ENCODE measurements at regions not wholly inside any gene's neighbourhood (a gene's known extent, or its start where the extent isn't known, plus 50 kb on each side); places are given as distances from the start of the nearest gene placed in this dataset.

- Histone ChIP-seq H3K9me3 (ENCODE audit: low read depth) (no peaks in the 10 kb centered on the region), H3K36me3 (no peaks in the 10 kb centered on the region), H3K4me2 (no peak overlapping the region), H3K79me2 (ENCODE audit: low read depth) (no peaks in the 10 kb centered on the region), H4K20me1 (ENCODE audit: low read depth) (no peaks in the 10 kb centered on the region), H3F3A (ENCODE audit: low read depth) (no peaks in the 10 kb centered on the region), H3K9ac (no peak overlapping the region), H3K4me1 (no peaks in the 10 kb centered on the region), H3K27me3 (no peaks in the 10 kb centered on the region), H3K4me3 (no peak overlapping the region), H2AFZ (replicated peaks) (no peak overlapping the region), H3K27ac (no peak overlapping the region)
- TF ChIP-seq EZH2phosphoT487 (IDR thresholded peaks at IDR 0.05) (no peak), EZH2 (IDR thresholded peaks at IDR 0.05) (no peak)
- TF ChIP-seq, protein P1, sequence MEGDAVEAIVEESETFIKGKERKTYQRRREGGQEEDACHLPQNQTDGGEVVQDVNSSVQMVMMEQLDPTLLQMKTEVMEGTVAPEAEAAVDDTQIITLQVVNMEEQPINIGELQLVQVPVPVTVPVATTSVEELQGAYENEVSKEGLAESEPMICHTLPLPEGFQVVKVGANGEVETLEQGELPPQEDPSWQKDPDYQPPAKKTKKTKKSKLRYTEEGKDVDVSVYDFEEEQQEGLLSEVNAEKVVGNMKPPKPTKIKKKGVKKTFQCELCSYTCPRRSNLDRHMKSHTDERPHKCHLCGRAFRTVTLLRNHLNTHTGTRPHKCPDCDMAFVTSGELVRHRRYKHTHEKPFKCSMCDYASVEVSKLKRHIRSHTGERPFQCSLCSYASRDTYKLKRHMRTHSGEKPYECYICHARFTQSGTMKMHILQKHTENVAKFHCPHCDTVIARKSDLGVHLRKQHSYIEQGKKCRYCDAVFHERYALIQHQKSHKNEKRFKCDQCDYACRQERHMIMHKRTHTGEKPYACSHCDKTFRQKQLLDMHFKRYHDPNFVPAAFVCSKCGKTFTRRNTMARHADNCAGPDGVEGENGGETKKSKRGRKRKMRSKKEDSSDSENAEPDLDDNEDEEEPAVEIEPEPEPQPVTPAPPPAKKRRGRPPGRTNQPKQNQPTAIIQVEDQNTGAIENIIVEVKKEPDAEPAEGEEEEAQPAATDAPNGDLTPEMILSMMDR (IDR thresholded peaks at IDR 0.05) = no peak
- Mint-ChIP-seq H3K9me3 (peaks cover 47% of the 10 kb centered on the region), H3K4me3 (no peak overlapping the region), H3K27ac (no peak overlapping the region), H3K36me3 (no peaks in the 10 kb centered on the region), H3K4me1 (no peaks in the 10 kb centered on the region), H3K27me3 (ENCODE audit: insufficient read depth, low read depth) (peaks cover 5% of the 10 kb centered on the region)
- no peak for DNase-seq (ENCODE audit: low spot score)
These were observed 340.9 kb downstream of the ALG10 start for GRCh38 chr12:34363050-34363673.

DNA sequence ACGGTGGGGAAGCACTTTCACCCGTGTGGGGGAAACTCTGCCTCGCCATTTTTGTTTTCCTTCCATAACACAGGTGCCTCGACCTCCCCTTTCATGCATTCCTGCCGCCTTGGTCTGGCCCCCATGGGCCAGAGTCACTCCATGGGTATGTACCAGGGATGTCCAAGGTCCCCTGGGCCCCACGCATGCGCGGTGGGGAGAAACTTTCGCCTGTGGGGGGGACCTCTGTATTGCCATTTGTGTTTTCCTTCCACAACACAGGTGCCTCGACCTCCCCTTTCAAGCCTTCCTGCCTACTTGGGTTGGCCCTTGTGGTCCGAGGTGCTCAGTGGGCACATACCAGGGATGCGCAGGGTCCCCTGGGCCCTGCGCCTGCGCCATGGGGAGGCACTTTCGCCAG, 345.8 kb downstream of the ALG10 start:
- no peak for DNase-seq (ENCODE audit: low spot score)
- Histone ChIP-seq H3K9me3 (ENCODE audit: low read depth) (no peaks in the 10 kb centered on the region), H3K27me3 (no peaks in the 10 kb centered on the region), H4K20me1 (ENCODE audit: low read depth) (no peaks in the 10 kb centered on the region), H3F3A (ENCODE audit: low read depth) (no peaks in the 10 kb centered on the region), H3K79me2 (ENCODE audit: low read depth) (no peaks in the 10 kb centered on the region), H3K9ac (no peak overlapping the region), H3K27ac (no peak overlapping the region), H2AFZ (replicated peaks) (no peak overlapping the region), H3K36me3 (no peaks in the 10 kb centered on the region), H3K4me2 (no peak overlapping the region), H3K4me3 (no peak overlapping the region), H3K4me1 (no peaks in the 10 kb centered on the region)
- no peak overlapping the region for H3K27ac Mint-ChIP-seq
- no peak overlapping the region for H3K4me3 Mint-ChIP-seq
- H3K9me3 Mint-ChIP-seq = peaks cover 44% of the 10 kb centered on the region
- H3K27me3 Mint-ChIP-seq (ENCODE audit: insufficient read depth, low read depth) = peaks cover 4% of the 10 kb centered on the region
- H3K4me1 Mint-ChIP-seq = no peaks in the 10 kb centered on the region
- no peaks in the 10 kb centered on the region for H3K36me3 Mint-ChIP-seq
- TF ChIP-seq, protein P1 (IDR thresholded peaks at IDR 0.05) = no peak
- TF ChIP-seq EZH2 (IDR thresholded peaks at IDR 0.05) (no peak), EZH2phosphoT487 (IDR thresholded peaks at IDR 0.05) (no peak)

DNA sequence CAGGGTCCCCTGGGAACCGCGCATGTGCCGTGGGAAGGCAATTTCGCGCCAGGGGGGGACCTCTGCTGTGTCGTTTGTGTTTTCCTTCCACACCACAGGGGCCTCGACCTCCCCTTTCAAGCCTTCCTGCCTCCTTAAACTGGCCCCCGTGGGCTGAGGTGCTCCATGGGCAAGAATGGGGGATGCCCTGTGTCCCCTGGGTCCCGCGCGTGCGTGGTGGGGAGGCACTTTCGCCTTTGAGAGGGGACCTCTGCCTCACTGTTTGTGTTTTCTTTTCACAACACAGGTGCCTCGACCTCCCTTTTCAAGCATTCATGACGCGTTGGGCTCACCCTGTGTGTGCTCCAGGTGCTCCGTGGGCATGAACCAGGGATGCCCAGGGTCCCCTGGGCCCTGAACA, 348.8 kb downstream of the ALG10 start:
- no peak overlapping the region for H3K4me2 ChIP-seq
- H3K4me1 ChIP-seq = no peaks in the 10 kb centered on the region
- Mint-ChIP-seq H3K9me3 (peaks cover 38% of the 10 kb centered on the region), H3K36me3 (no peaks in the 10 kb centered on the region), H3K27ac (no peak overlapping the region), H3K4me1 (no peaks in the 10 kb centered on the region), H3K27me3 (ENCODE audit: insufficient read depth, low read depth) (peaks cover 7% of the 10 kb centered on the region), H3K4me3 (no peak overlapping the region)
- TF ChIP-seq, protein P1 (IDR thresholded peaks at IDR 0.05) = no peak
- TF ChIP-seq EZH2 (IDR thresholded peaks at IDR 0.05) (no peak), EZH2phosphoT487 (IDR thresholded peaks at IDR 0.05) (no peak)
- no peaks in the 10 kb centered on the region for H3K9me3 ChIP-seq (ENCODE audit: low read depth)
- H3K36me3 ChIP-seq = no peaks in the 10 kb centered on the region
- no peaks in the 10 kb centered on the region for H3K79me2 ChIP-seq (ENCODE audit: low read depth)
- no peak overlapping the region for H3K4me3 ChIP-seq
- no peak for DNase-seq (ENCODE audit: low spot score)
- H3K27ac ChIP-seq = no peak overlapping the region
- no peak overlapping the region for H3K9ac ChIP-seq
- H3F3A ChIP-seq (ENCODE audit: low read depth) = no peaks in the 10 kb centered on the region
- H4K20me1 ChIP-seq (ENCODE audit: low read depth) = no peaks in the 10 kb centered on the region
- H2AFZ ChIP-seq (replicated peaks) = no peak overlapping the region
- no peaks in the 10 kb centered on the region for H3K27me3 ChIP-seq
